ENCODE measurements at regions not wholly inside any gene's neighbourhood (a gene's known extent, or its start where the extent isn't known, plus 50 kb on each side); places are given as distances from the start of the nearest gene placed in this dataset.

- H3K4me3 ChIP-seq (IDR thresholded peaks at IDR 0.05; ENCODE audit: insufficient read depth, low read depth, low read length): no peak overlapping the region
- TF ChIP-seq CTCF (conservative IDR thresholded peaks at IDR 0.05; ENCODE audit: low read depth, low read length): no peak
- peak overlapping the region; percentile 91; the same call in 1 of the 2 replicates for H3K4me2 ChIP-seq
- no peak overlapping the region; the same call in 1 of the 2 replicates for H3K9ac ChIP-seq
- peak overlapping the region; percentile 89 for H3K27ac ChIP-seq
- H3K36me3 ChIP-seq (ENCODE audit: insufficient read depth): no peaks in the 10 kb centered on the region
- no peaks in the 10 kb centered on the region for H4K20me1 ChIP-seq (ENCODE audit: insufficient read depth)
- H3K79me2 ChIP-seq (ENCODE audit: insufficient read depth, low read depth): no peaks in the 10 kb centered on the region
- 0 out of 2 replicates have a peak overlapping the region, but pooled peaks have one; percentile 21 for H2AFZ ChIP-seq (ENCODE audit: low read depth)
- no peaks in the 10 kb centered on the region for H3K27me3 ChIP-seq (ENCODE audit: insufficient read depth, low read depth)
- peaks cover 100% of the 10 kb centered on the region for H3K4me1 ChIP-seq (ENCODE audit: low read depth, poor library complexity, severe bottlenecking)
Observed at GRCh38 chr9:115209601-115210306, 91.8 kb upstream of the TNC start.

GRCh38 chr9:115210699-115211098 lies 92.7 kb upstream of the TNC start:
- H3K27me3 ChIP-seq (ENCODE audit: insufficient read depth, low read depth): no peaks in the 10 kb centered on the region
- no peaks in the 10 kb centered on the region for H3K79me2 ChIP-seq (ENCODE audit: insufficient read depth, low read depth)
- H3K36me3 ChIP-seq (ENCODE audit: insufficient read depth): no peaks in the 10 kb centered on the region
- TF ChIP-seq CTCF (conservative IDR thresholded peaks at IDR 0.05; ENCODE audit: low read depth, low read length): no peak
- H3K4me3 ChIP-seq (IDR thresholded peaks at IDR 0.05; ENCODE audit: insufficient read depth, low read depth, low read length): no peak overlapping the region
- H3K27ac ChIP-seq: peak overlapping the region; percentile 89
- H3K4me1 ChIP-seq (ENCODE audit: low read depth, poor library complexity, severe bottlenecking): peaks cover 96% of the 10 kb centered on the region
- H3K4me2 ChIP-seq: peak overlapping the region; percentile 91
- no peaks in the 10 kb centered on the region for H4K20me1 ChIP-seq (ENCODE audit: insufficient read depth)
- H3K9ac ChIP-seq: peak overlapping the region; percentile 58; the same call in 1 of the 2 replicates
- H2AFZ ChIP-seq (ENCODE audit: low read depth): peak overlapping the region; percentile 71

GRCh38 chr9:115211413-115212124 lies 93.6 kb upstream of the TNC start:
- Histone ChIP-seq H3K4me2 (peak overlapping the region; percentile 91), H3K27me3 (ENCODE audit: insufficient read depth, low read depth) (no peaks in the 10 kb centered on the region), H3K27ac (peak overlapping the region; percentile 89), H3K4me1 (ENCODE audit: low read depth, poor library complexity, severe bottlenecking) (peaks cover 87% of the 10 kb centered on the region), H3K79me2 (ENCODE audit: insufficient read depth, low read depth) (no peaks in the 10 kb centered on the region), H3K9ac (peak overlapping the region; percentile 58; the same call in 1 of the 2 replicates), H3K36me3 (ENCODE audit: insufficient read depth) (no peaks in the 10 kb centered on the region), H2AFZ (ENCODE audit: low read depth) (peak overlapping the region; percentile 55; the same call in 1 of the 2 replicates), H3K4me3 (IDR thresholded peaks at IDR 0.05; ENCODE audit: insufficient read depth, low read depth, low read length) (no peak overlapping the region), H4K20me1 (ENCODE audit: insufficient read depth) (no peaks in the 10 kb centered on the region)
- TF ChIP-seq CTCF (conservative IDR thresholded peaks at IDR 0.05; ENCODE audit: low read depth, low read length): no peak; the same call in 1 of the 2 replicates

- Histone ChIP-seq H3K4me2 (peak overlapping the region; percentile 91), H3K4me3 (IDR thresholded peaks at IDR 0.05; ENCODE audit: insufficient read depth, low read depth, low read length) (no peak overlapping the region), H2AFZ (ENCODE audit: low read depth) (peak overlapping the region; percentile 55), H3K27me3 (ENCODE audit: insufficient read depth, low read depth) (no peaks in the 10 kb centered on the region), H3K36me3 (ENCODE audit: insufficient read depth) (no peaks in the 10 kb centered on the region), H3K79me2 (ENCODE audit: insufficient read depth, low read depth) (no peaks in the 10 kb centered on the region), H3K27ac (peak overlapping the region; percentile 89), H3K4me1 (ENCODE audit: low read depth, poor library complexity, severe bottlenecking) (peaks cover 81% of the 10 kb centered on the region), H3K9ac (peak overlapping the region; percentile 58; the same call in 1 of the 2 replicates), H4K20me1 (ENCODE audit: insufficient read depth) (no peaks in the 10 kb centered on the region)
- no peak for TF ChIP-seq CTCF (conservative IDR thresholded peaks at IDR 0.05; ENCODE audit: low read depth, low read length)
Observed at GRCh38 chr9:115212125-115212605, 94.2 kb upstream of the TNC start.
